GM18867 (cell line): ENCODE measurements at regions not wholly inside any gene's neighbourhood (a gene's known extent, or its start where the extent isn't known, plus 50 kb on each side); places are given as distances from the start of the nearest gene placed in this dataset.

ENCODE experiments used
- ATAC-seq: cut with Tn5 transposase; IDR thresholded peaks from one replicate; pipeline ENCODE4 v1.9.1; 2021; ENCODE audit warnings: mild to moderate bottlenecking, moderate library complexity; ENCODE audit not compliant: unreplicated experiment

- ATAC-seq, result no peak
Measured at GRCh38 chr11:35076201-35077100, 62.5 kb upstream of the CD44 start.

- peak; percentile 51 for ATAC-seq
Measured at GRCh38 chr11:35077709-35078469, 61.1 kb upstream of the CD44 start.

GRCh38 chr11:35078470-35078735, 60.6 kb upstream of the CD44 start:
- ATAC-seq, result no peak

- ATAC-seq, result no peak
Measured at GRCh38 chr11:35079611-35080010, 59.4 kb upstream of the CD44 start.

GRCh38 chr11:35082321-35083180, 56.4 kb upstream of the CD44 start:
- ATAC-seq, result peak; percentile 82

- ATAC-seq, result no peak
Measured at GRCh38 chr11:35083181-35083430, 55.9 kb upstream of the CD44 start.

- ATAC-seq, result peak; percentile 65
Measured at GRCh38 chr11:35083431-35084238, 55.3 kb upstream of the CD44 start.

- ATAC-seq, result no peak
Measured at GRCh38 chr11:35084817-35085440, 54.0 kb upstream of the CD44 start.

- no peak for ATAC-seq
Measured at GRCh38 chr11:35085531-35086165, 53.3 kb upstream of the CD44 start.

- no peak for ATAC-seq
Measured at GRCh38 chr11:35087648-35088047, 51.3 kb upstream of the CD44 start.

- ATAC-seq, result no peak
Measured at GRCh38 chr11:35088226-35088625, 50.7 kb upstream of the CD44 start.

- no peak for ATAC-seq
Measured at GRCh38 chr11:35088676-35089075, 50.3 kb upstream of the CD44 start.
